Right lobe of liver (tissue), 6 donors: ENCODE measurements at regions not wholly inside any gene's neighbourhood (a gene's known extent, or its start where the extent isn't known, plus 50 kb on each side); places are given as distances from the start of the nearest gene placed in this dataset.

ENCODE experiments used
- ATAC-seq, 4 donors: fragments of 200-7000 bp; cut with Tn5 transposase; one replicate each; pipeline ENCODE4 v1.9.1; 2020; ENCODE audit warnings: mild to moderate bottlenecking in 4 of 4, moderate library complexity in 4 of 4
- DNase-seq, 3 donors: peaks; one replicate each; pipeline ENCODE4 v3.0.0-alpha.2; 2020
- H3K27ac ChIP-seq, 3 donors: fragments of 200-600 bp; one replicate each; pipeline ENCODE4 v1.8.0; 2022
- H3K27me3 ChIP-seq, 2 donors: fragments of 200-600 bp; one replicate each; pipeline ENCODE4 v1.8.0; 2022
- H3K36me3 ChIP-seq, 4 donors: fragments of 200-600 bp; sonication (generic) in 1 of 4; one replicate each; pipeline versions ENCODE4 v1.5.1 to v1.8.0; 2017 to 2022; ENCODE audit warnings: control low read depth in 1 of 4
- H3K4me1 ChIP-seq, 4 donors: fragments of 200-600 bp; sonication (generic) in 1 of 4; one replicate each; pipeline versions ENCODE4 v1.5.1 to v1.8.0; 2017 to 2022; ENCODE audit warnings: control low read depth in 1 of 4
- H3K4me3 ChIP-seq, 3 donors: fragments of 200-600 bp; one replicate each; pipeline ENCODE4 v1.8.0; 2022
- H3K9me3 ChIP-seq, 4 donors: fragments of 200-600 bp; sonication (generic) in 1 of 4; one replicate each; pipeline versions ENCODE4 v1.5.1 to v1.8.0; 2017 to 2022; ENCODE audit warnings: control low read depth in 1 of 4
- POLR2A ChIP-seq: fragments of 450-650 bp; IDR thresholded peaks from one replicate; pipeline ENCODE4 v1.6.1; 2017; ENCODE audit warnings: antibody characterized with exemption, mild to moderate bottlenecking
- whole genome bisulfite sequencing: methylation state at CpG from one replicate; pipeline ENCODE4 v1.1.6; 2018; ENCODE audit warnings: low coverage, low lambda C conversion rate; ENCODE audit not compliant: insufficient coverage; ENCODE audit errors: missing lambda C conversion rate; 5-methylcytosine and 5-hydroxymethylcytosine counted together
- intact Hi-C, 2 donors: fragments of 100-400 bp; cut with DNase I; formaldehyde crosslinking; loops; one replicate each; pipeline versions ENCODE4 v1.11.2 to v1.14.1; 2022
- TF ChIP-seq, protein P1 (sequence below), 4 donors: fragments of 200-600 bp in 3 of 4; fragments of 450-650 bp in 1 of 4; IDR thresholded peaks; one replicate each; pipeline versions ENCODE4 v1.5.1 to v1.8.0; 2016 to 2022; ENCODE audit warnings: antibody characterized with exemption in 4 of 4, mild to moderate bottlenecking in 2 of 4
- donor health status: DM: no; HTN: yes; CAD: no.
- donor health status: DM: no; HTN: no; CAD: no.
- donor health status: DM: no; HTN: no; CAD: no.
- donor health status: DM: no; HTN: yes; CAD: no.
- donor health status: DM: no; HTN: yes; CAD: no.

DNA sequence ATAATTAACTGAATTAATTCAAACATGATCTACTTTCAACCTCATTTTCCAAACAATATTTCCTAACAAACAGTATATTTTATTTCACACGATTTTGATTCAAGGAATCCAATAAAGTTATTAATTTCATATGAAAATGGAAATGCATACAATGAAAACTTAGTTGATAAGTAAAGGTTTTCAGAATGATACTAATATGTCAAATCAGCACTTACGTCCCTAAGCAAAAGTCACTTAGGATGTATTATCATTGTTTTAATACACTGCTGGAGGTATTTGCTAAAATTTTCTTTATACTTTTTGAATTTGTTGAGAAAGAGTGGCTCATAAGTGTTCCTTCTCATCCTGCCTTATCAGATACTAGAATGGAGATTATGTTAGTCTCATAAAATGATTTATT lies 266.8 kb upstream of the PUDP start:
- H3K27ac ChIP-seq: no peak overlapping the region
- TF ChIP-seq POLR2A: no peak
- TF ChIP-seq, protein P1, sequence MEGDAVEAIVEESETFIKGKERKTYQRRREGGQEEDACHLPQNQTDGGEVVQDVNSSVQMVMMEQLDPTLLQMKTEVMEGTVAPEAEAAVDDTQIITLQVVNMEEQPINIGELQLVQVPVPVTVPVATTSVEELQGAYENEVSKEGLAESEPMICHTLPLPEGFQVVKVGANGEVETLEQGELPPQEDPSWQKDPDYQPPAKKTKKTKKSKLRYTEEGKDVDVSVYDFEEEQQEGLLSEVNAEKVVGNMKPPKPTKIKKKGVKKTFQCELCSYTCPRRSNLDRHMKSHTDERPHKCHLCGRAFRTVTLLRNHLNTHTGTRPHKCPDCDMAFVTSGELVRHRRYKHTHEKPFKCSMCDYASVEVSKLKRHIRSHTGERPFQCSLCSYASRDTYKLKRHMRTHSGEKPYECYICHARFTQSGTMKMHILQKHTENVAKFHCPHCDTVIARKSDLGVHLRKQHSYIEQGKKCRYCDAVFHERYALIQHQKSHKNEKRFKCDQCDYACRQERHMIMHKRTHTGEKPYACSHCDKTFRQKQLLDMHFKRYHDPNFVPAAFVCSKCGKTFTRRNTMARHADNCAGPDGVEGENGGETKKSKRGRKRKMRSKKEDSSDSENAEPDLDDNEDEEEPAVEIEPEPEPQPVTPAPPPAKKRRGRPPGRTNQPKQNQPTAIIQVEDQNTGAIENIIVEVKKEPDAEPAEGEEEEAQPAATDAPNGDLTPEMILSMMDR (IDR thresholded peaks at IDR 0.05): no peak
- H3K27me3 ChIP-seq: no peaks in the 10 kb centered on the region
- DNase-seq: no peak
- WGBS: 46% methylated on average over 2 of the region's 2 CpGs
- intact Hi-C loops: no loop called here
- no peak for ATAC-seq
- no peak overlapping the region for H3K4me3 ChIP-seq
- no peaks in the 10 kb centered on the region for H3K9me3 ChIP-seq
- no peaks in the 10 kb centered on the region for H3K36me3 ChIP-seq
- H3K4me1 ChIP-seq: no peaks in the 10 kb centered on the region

DNA sequence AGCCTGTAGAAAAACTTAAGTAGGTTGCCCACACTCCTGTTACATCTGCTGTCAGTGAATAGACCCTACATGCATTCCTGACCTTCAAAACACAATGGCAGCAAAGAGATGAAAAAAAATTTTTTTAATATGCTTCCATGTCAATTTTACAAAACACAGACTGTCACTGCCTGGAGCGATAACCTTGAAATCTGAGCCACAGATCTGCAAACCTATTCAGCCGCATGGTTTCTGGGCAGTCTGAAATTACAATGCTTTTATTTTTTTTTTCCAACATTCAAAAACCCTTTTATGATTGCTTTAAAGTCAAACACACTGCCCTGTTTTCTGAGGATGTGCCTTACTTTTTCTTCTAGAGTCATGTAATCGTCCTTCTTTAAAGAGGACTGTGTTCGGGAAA lies 264.9 kb upstream of the PUDP start:
- H3K36me3 ChIP-seq: no peaks in the 10 kb centered on the region
- DNase-seq (no peak), ATAC-seq (no peak)
- no peaks in the 10 kb centered on the region for H3K27me3 ChIP-seq
- intact Hi-C loops: no loop called here
- no peaks in the 10 kb centered on the region for H3K4me1 ChIP-seq
- 74% methylated on average over 4 of the region's 4 CpGs for WGBS
- no peak overlapping the region for H3K27ac ChIP-seq
- H3K4me3 ChIP-seq: no peak overlapping the region
- H3K9me3 ChIP-seq: no peaks in the 10 kb centered on the region
- TF ChIP-seq POLR2A: no peak
- TF ChIP-seq, protein P1 (IDR thresholded peaks at IDR 0.05): no peak

DNA sequence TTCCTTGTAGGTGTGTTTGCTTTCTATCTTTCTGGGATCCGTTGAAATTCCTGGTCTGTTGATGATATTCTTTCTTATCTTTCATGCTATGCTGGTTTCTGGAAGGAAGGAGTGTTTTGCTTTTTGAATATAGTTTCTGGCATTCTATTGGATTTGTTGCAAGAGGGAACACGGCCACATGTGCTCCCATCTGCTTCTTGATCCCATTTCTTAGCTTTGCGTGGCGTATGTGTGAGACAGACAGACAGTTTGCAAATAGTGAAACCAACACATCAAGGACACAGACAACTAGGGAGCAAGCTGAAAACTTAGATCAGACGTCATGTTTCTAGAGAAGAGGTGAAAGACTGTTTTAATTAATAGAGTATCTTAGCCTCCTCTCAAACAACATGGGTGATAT lies 261.9 kb upstream of the PUDP start:
- H3K9me3 ChIP-seq: no peaks in the 10 kb centered on the region
- ATAC-seq (no peak), DNase-seq (no peak)
- WGBS: 40% methylated on average over 3 of the region's 5 CpGs
- TF ChIP-seq POLR2A: no peak
- TF ChIP-seq, protein P1 (IDR thresholded peaks at IDR 0.05): no peak
- no peaks in the 10 kb centered on the region for H3K27me3 ChIP-seq
- no peak overlapping the region for H3K4me3 ChIP-seq
- intact Hi-C loops: no loop called here
- no peaks in the 10 kb centered on the region for H3K4me1 ChIP-seq
- no peaks in the 10 kb centered on the region for H3K36me3 ChIP-seq
- no peak overlapping the region for H3K27ac ChIP-seq

DNA sequence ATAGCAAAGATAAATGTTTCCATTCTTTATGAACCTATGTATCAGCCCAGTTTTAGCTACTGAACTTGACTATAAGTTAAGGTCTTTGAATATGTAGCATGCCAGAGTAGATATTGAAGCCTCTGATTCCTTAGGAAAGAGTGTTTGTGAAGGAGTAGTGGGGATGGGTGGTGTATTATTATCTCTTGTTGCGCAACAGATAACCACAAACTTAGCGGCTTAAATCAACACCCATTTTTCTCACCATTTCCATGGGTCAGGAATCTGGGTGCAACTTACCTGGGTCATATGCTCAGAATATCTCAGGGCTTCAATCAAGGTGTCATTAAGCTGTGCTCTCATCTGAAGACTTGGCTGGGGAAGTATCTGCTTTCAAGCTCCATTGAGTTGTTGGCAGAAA lies 251.4 kb upstream of the PUDP start:
- DNase-seq: no peak
- TF ChIP-seq, protein P1 (IDR thresholded peaks at IDR 0.05): no peak
- no peak for TF ChIP-seq POLR2A
- H3K27me3 ChIP-seq: no peaks in the 10 kb centered on the region
- no peaks in the 10 kb centered on the region for H3K36me3 ChIP-seq
- no peaks in the 10 kb centered on the region for H3K9me3 ChIP-seq
- WGBS: 78% methylated on average over 1 of the region's 2 CpGs
- H3K27ac ChIP-seq: no peak overlapping the region
- H3K4me3 ChIP-seq: no peak overlapping the region
- intact Hi-C loops: no loop called here
- ATAC-seq: no peak
- no peaks in the 10 kb centered on the region for H3K4me1 ChIP-seq

DNA sequence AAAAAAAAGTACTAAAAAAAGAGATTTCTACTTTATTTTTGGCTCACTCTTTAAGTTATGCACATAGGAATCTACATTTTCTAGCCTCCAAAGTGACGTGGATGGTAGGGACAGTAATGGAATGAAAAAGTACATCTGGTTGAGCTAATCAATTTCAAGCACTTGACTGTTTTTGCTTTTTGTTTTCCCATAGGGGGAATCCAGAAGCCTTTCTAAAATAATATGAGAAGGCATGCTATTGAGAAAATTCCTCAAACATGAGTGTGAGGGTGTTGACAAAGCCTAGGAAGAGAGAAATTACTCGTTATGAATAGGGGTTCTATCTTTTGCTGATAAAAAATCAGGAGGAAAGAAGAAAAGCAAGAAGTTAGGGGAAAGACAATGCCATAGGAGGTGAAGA lies 242.5 kb upstream of the PUDP start:
- Histone ChIP-seq H3K27ac (no peak overlapping the region), H3K9me3 (no peaks in the 10 kb centered on the region), H3K4me1 (no peaks in the 10 kb centered on the region), H3K27me3 (no peaks in the 10 kb centered on the region), H3K36me3 (no peaks in the 10 kb centered on the region), H3K4me3 (no peak overlapping the region)
- 48% methylated on average over 2 of the region's 2 CpGs for WGBS
- ATAC-seq: no peak
- TF ChIP-seq, protein P1 (IDR thresholded peaks at IDR 0.05): no peak
- no peak for TF ChIP-seq POLR2A
- intact Hi-C loops: no loop called here
- DNase-seq: no peak
